SK-N-SH (cell line): ENCODE measurements at regions not wholly inside any gene's neighbourhood (a gene's known extent, or its start where the extent isn't known, plus 50 kb on each side); places are given as distances from the start of the nearest gene placed in this dataset.

Source experiments
- CTCF ChIA-PET: fragments of 300-600, 350-600 bp; formaldehyde crosslinking; extraction: SDS; loops from one replicate; lab custom pipeline; 2021; lab: Yijun Ruan, JAX
- POLR2A ChIA-PET: fragments of 350-600 bp; sonication (Branson Sonifier 250); formaldehyde crosslinking; extraction: SDS; loops from one replicate; lab custom pipeline; 2020; ENCODE audit warnings: antibody characterized with exemption, inconsistent platforms; lab: Yijun Ruan, JAX
- DNase-seq: peaks from one replicate; pipeline ENCODE4 v3.0.0; 2012
- H2AFZ ChIP-seq: fragments of 200-600 bp; sonication (generic); 2 replicates; pipeline ENCODE4 v1.8.1; 2016; ENCODE audit warnings: antibody characterized with exemption, mild to moderate bottlenecking, low read depth
- H3F3A ChIP-seq: fragments of 200-600 bp; sonication (generic); replicated peaks from 2 replicates; pipeline ENCODE3; 2016; ENCODE audit warnings: antibody characterized with exemption, mild to moderate bottlenecking; ENCODE audit not compliant: insufficient read depth
- H3K27ac ChIP-seq, 2 experiments: fragments of 200-500 bp in 1 of 2; fragments of 200-600 bp in 1 of 2; sonication (Bioruptor generic) in 1 of 2; sonication (generic), shearing (Covaris generic) in 1 of 2; 2 replicates each; pipeline versions ENCODE4 v1.5.1 to v1.6.1; 2014 to 2016; ENCODE audit warnings: low read depth in 2 of 2, inconsistent platforms in 1 of 2, low read length in 1 of 2, mild to moderate bottlenecking in 1 of 2, mixed read lengths in 1 of 2
- H3K27me3 ChIP-seq: fragments of 200-600 bp; sonication (generic), shearing (Covaris generic); 2 replicates; pipeline ENCODE4 v1.6.1; 2016; ENCODE audit warnings: mixed run types; ENCODE audit not compliant: insufficient read depth
- H3K36me3 ChIP-seq, 2 experiments: fragments of 200-500 bp in 1 of 2; fragments of 200-600 bp in 1 of 2; sonication (Bioruptor generic) in 1 of 2; sonication (generic) in 1 of 2; replicated peaks in 1 of 2; 2 replicates each; pipeline versions ENCODE3 to v1.5.1; 2014 to 2016; ENCODE audit warnings: low read length in 1 of 2, mild to moderate bottlenecking in 1 of 2; ENCODE audit not compliant: insufficient read depth in 2 of 2, control insufficient read depth in 1 of 2
- H3K4me1 ChIP-seq, 2 experiments: fragments of 200-500 bp in 1 of 2; fragments of 200-600 bp in 1 of 2; sonication (Bioruptor generic) in 1 of 2; sonication (generic), shearing (Covaris generic) in 1 of 2; 2 replicates each; pipeline versions ENCODE4 v1.5.1 to v1.6.1; 2014 to 2016; ENCODE audit warnings: low read depth in 1 of 2, low read length in 1 of 2, mixed run types in 1 of 2; ENCODE audit not compliant: insufficient read depth in 2 of 2, control insufficient read depth in 1 of 2
- H3K4me2 ChIP-seq: fragments of 200-600 bp; sonication (generic), shearing (Covaris generic); 2 replicates; pipeline ENCODE4 v1.6.1; 2017; ENCODE audit warnings: mixed run types
- H3K4me3 ChIP-seq, 2 experiments: fragments of 200-500 bp in 1 of 2; fragments of 200-600 bp in 1 of 2; sonication (Bioruptor generic) in 1 of 2; sonication (generic), shearing (Covaris generic) in 1 of 2; 2 replicates each; pipeline versions ENCODE4 v1.5.1 to v1.8.1; 2014 to 2016; ENCODE audit warnings: low read depth in 2 of 2, inconsistent platforms in 1 of 2, low read length in 1 of 2, mild to moderate bottlenecking in 1 of 2, mixed read lengths in 1 of 2, moderate library complexity in 1 of 2
- H3K79me2 ChIP-seq: fragments of 200-600 bp; sonication (generic); 2 replicates; pipeline ENCODE4 v1.8.1; 2017; ENCODE audit warnings: mild to moderate bottlenecking; ENCODE audit not compliant: insufficient read depth
- H3K9ac ChIP-seq: fragments of 200-600 bp; sonication (generic); 2 replicates; pipeline ENCODE4 v1.6.1; 2017; ENCODE audit warnings: mixed run types
- H3K9me2 ChIP-seq: fragments of 200-600 bp; sonication (generic); 2 replicates; pipeline ENCODE4 v1.6.1; 2017; ENCODE audit warnings: mixed run types
- H3K9me3 ChIP-seq: fragments of 200-600 bp; sonication (generic); 2 replicates; pipeline ENCODE4 v1.6.1; 2017; ENCODE audit warnings: mixed run types, mild to moderate bottlenecking, moderate library complexity
- H4K20me1 ChIP-seq: fragments of 200-600 bp; sonication (generic); 2 replicates; pipeline ENCODE4 v1.6.1; 2017; ENCODE audit warnings: mild to moderate bottlenecking, mixed run types; ENCODE audit not compliant: insufficient read depth
- EP300 ChIP-seq, 2 experiments: IDR thresholded peaks; 2 replicates each; pipeline versions ENCODE4 v1.4.0 to v1.6.1; 2012; ENCODE audit warnings: borderline replicate concordance in 1 of 2, low read depth in 1 of 2, low read length in 1 of 2
- EZH2phosphoT487 ChIP-seq: fragments of 200-600 bp; sonication (generic); IDR thresholded peaks from 2 replicates; pipeline ENCODE4 v1.6.1; 2017; ENCODE audit warnings: low read depth, mixed run types, mild to moderate bottlenecking, antibody characterized with exemption, moderate library complexity, borderline replicate concordance
- FOXJ3 ChIP-seq: sonication (generic); formaldehyde crosslinking; IDR thresholded peaks from 2 replicates; pipeline ENCODE4 v1.5.1; 2020; ENCODE audit warnings: mild to moderate bottlenecking, missing genetic modification reagents
- GABPA ChIP-seq: IDR thresholded peaks from 2 replicates; pipeline ENCODE4 v1.4.0; 2012; ENCODE audit warnings: low read depth, mild to moderate bottlenecking
- MXI1 ChIP-seq: IDR thresholded peaks from 2 replicates; pipeline ENCODE4 v1.6.1; 2012; ENCODE audit warnings: mild to moderate bottlenecking, low read depth, low read length, improper control_type of control experiment
- NFIC ChIP-seq: IDR thresholded peaks from 2 replicates; pipeline ENCODE4 v1.4.0; 2012; ENCODE audit warnings: borderline replicate concordance
- NRF1 ChIP-seq: IDR thresholded peaks from 2 replicates; pipeline ENCODE4 v1.6.1; 2012; ENCODE audit warnings: low read depth, mild to moderate bottlenecking, low read length
- PBX3 ChIP-seq: IDR thresholded peaks from 2 replicates; pipeline ENCODE4; 2012
- RCOR1 ChIP-seq: fragments of 150-350 bp; IDR thresholded peaks from 2 replicates; pipeline ENCODE4 v1.6.1; 2017; ENCODE audit warnings: antibody characterized with exemption, low read length
- RFX5 ChIP-seq: IDR thresholded peaks from 2 replicates; pipeline ENCODE4 v1.6.1; 2012; ENCODE audit warnings: mild to moderate bottlenecking, improper control_type of control experiment, low read length
- RXRA ChIP-seq: IDR thresholded peaks from 2 replicates; pipeline ENCODE4 v1.4.0; 2012; ENCODE audit warnings: low read depth, mild to moderate bottlenecking, borderline replicate concordance
- SMC3 ChIP-seq: IDR thresholded peaks from 2 replicates; pipeline ENCODE4 v1.6.1; 2012; ENCODE audit warnings: low read depth, low read length, improper control_type of control experiment
- TAF1 ChIP-seq: IDR thresholded peaks from 2 replicates; pipeline ENCODE4 v1.6.1; 2012; ENCODE audit warnings: low read depth, mild to moderate bottlenecking, low read length, moderate library complexity, borderline replicate concordance
- YY1 ChIP-seq: IDR thresholded peaks from 2 replicates; pipeline ENCODE4 v1.4.0; 2012; ENCODE audit warnings: low read depth, mild to moderate bottlenecking
- WGBS: methylation state at CpG from one replicate; pipeline ENCODE4 v1.1.6; 2017; ENCODE audit warnings: low lambda C conversion rate; 5-methylcytosine and 5-hydroxymethylcytosine counted together
- TF ChIP-seq, protein P1 (sequence below): fragments of 150-350 bp; IDR thresholded peaks from 2 replicates; pipeline ENCODE4 v1.6.1; 2017; ENCODE audit warnings: antibody characterized with exemption, low read length, low read depth, borderline replicate concordance
- TF ChIP-seq, protein P2 (sequence below): IDR thresholded peaks from 2 replicates; pipeline ENCODE4 v1.4.0; 2012; ENCODE audit warnings: low read depth, borderline replicate concordance

- 72% methylated on average over 7 of the region's 7 CpGs for WGBS
- Histone ChIP-seq H4K20me1 (no peaks in the 10 kb centered on the region), H3K4me1 (no peaks in the 10 kb centered on the region), H3K27me3 (no peaks in the 10 kb centered on the region), H3K79me2 (no peaks in the 10 kb centered on the region), H3K36me3 (no peaks in the 10 kb centered on the region), H3K4me3 (no peak overlapping the region), H3K9me2 (no peaks in the 10 kb centered on the region), H3K27ac (no peak overlapping the region), H3K9ac (no peak overlapping the region), H3F3A (no peaks in the 10 kb centered on the region), H2AFZ (no peak overlapping the region), H3K4me2 (no peak overlapping the region), H3K9me3 (no peaks in the 10 kb centered on the region)
- no peak for DNase-seq
- ChIA-PET POLR2A (no interaction called here), CTCF (interaction anchor here (0.8 to 2.5 kb wide), 7 partner anchors 9 to 569 kb away, joined by 3 to 15 read pairs (median 4); no protein-coding TSS in a partner anchor)
- TF ChIP-seq, protein P1, sequence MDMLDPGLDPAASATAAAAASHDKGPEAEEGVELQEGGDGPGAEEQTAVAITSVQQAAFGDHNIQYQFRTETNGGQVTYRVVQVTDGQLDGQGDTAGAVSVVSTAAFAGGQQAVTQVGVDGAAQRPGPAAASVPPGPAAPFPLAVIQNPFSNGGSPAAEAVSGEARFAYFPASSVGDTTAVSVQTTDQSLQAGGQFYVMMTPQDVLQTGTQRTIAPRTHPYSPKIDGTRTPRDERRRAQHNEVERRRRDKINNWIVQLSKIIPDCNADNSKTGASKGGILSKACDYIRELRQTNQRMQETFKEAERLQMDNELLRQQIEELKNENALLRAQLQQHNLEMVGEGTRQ = no peak
- TF ChIP-seq SMC3 (no peak), YY1 (no peak), EZH2phosphoT487 (no peak), RCOR1 (no peak), GABPA (no peak), PBX3 (no peak), NFIC (no peak), EP300 (IDR thresholded peaks at IDR 0.05; ENCODE audit: borderline replicate concordance in 1 of 2, low read depth in 1 of 2, low read length in 1 of 2) (no peak)
Observed at GRCh38 chr7:26099236-26099635, 52.8 kb upstream of the NFE2L3 start.

DNA sequence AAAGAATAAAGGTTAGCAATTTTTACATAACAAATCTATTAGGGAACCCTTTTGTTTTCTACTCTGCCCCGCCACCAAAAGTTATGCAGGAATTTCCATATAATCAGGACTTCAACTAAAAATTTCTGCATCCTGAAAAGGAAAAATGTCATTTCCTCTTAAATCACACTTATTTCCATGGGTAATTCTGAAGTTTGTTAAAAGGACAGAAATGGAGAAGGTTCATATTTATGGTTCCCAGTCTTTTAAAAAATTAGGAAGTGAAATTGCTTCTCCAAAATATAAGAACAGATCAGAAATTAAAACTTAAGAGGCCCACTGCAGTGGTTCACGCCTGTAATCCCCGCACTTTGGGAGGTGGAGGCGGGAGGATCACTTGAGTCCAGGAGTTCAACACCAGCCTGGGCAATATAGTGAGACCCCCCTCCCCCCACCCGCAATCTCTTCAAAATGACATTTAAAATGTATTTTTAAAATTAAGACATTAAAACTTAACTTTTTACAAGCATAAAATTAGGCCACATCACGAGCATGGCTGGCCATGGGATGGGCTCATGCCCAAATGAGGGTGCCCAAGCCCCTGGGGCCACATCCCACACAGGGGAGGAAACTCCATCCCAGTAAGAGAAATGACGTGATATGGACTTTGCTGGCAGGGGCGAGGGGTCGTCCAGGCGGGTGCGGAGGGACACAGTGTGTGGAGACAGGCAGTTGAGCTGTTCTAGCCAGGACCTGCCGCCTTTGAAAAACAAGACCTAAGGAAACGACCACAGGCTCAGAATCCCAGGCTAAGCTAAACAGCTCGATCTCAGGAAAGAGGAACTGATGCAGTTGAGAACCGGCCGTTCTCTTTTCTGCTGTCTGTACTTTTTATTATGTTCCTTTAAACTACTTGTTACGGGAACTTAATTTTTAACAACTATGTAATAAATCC lies 51.3 kb upstream of the NFE2L3 start:
- no peak overlapping the region for H3K27ac ChIP-seq
- H3K9ac ChIP-seq = no peak overlapping the region
- no peaks in the 10 kb centered on the region for H3K79me2 ChIP-seq
- H3K9me2 ChIP-seq = no peaks in the 10 kb centered on the region
- H3K4me2 ChIP-seq = no peak overlapping the region
- TF ChIP-seq PBX3 (no peak), RXRA (no peak), SMC3 (no peak), TAF1 (no peak), FOXJ3 (CRISPR knock-in tag) (no peak), MXI1 (no peak), NRF1 (no peak), RFX5 (no peak)
- TF ChIP-seq, protein P2, sequence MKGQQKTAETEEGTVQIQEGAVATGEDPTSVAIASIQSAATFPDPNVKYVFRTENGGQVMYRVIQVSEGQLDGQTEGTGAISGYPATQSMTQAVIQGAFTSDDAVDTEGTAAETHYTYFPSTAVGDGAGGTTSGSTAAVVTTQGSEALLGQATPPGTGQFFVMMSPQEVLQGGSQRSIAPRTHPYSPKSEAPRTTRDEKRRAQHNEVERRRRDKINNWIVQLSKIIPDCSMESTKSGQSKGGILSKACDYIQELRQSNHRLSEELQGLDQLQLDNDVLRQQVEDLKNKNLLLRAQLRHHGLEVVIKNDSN = no peak
- no peaks in the 10 kb centered on the region for H4K20me1 ChIP-seq
- H3K36me3 ChIP-seq = no peaks in the 10 kb centered on the region
- no peaks in the 10 kb centered on the region for H3K4me1 ChIP-seq
- no peaks in the 10 kb centered on the region for H3K9me3 ChIP-seq
- H3F3A ChIP-seq = no peaks in the 10 kb centered on the region
- CTCF ChIA-PET = interaction anchor here (1.2 to 6.3 kb wide), 3 partner anchors 9 to 264 kb away, joined by 5 to 47 read pairs (median 15); no protein-coding TSS in a partner anchor
- POLR2A ChIA-PET = no interaction called here
- DNase-seq = no peak
- H3K4me3 ChIP-seq = no peak overlapping the region
- WGBS = 82% methylated on average over 17 of the region's 17 CpGs
- no peak overlapping the region for H2AFZ ChIP-seq
- no peaks in the 10 kb centered on the region; the same call in 1 of the 2 replicates for H3K27me3 ChIP-seq
